SK-N-SH (cell line): ENCODE measurements at regions not wholly inside any gene's neighbourhood (a gene's known extent, or its start where the extent isn't known, plus 50 kb on each side); places are given as distances from the start of the nearest gene placed in this dataset.

ENCODE experiments used
- CTCF ChIA-PET: fragments of 300-600, 350-600 bp; formaldehyde crosslinking; extraction: SDS; loops from one replicate; lab custom pipeline; 2021; lab: Yijun Ruan, JAX
- POLR2A ChIA-PET: fragments of 350-600 bp; sonication (Branson Sonifier 250); formaldehyde crosslinking; extraction: SDS; loops from one replicate; lab custom pipeline; 2020; ENCODE audit warnings: antibody characterized with exemption, inconsistent platforms; lab: Yijun Ruan, JAX
- DNase-seq: peaks from one replicate; pipeline ENCODE4 v3.0.0; 2012
- H2AFZ ChIP-seq: fragments of 200-600 bp; sonication (generic); 2 replicates; pipeline ENCODE4 v1.8.1; 2016; ENCODE audit warnings: antibody characterized with exemption, mild to moderate bottlenecking, low read depth
- H3F3A ChIP-seq: fragments of 200-600 bp; sonication (generic); replicated peaks from 2 replicates; pipeline ENCODE3; 2016; ENCODE audit warnings: antibody characterized with exemption, mild to moderate bottlenecking; ENCODE audit not compliant: insufficient read depth
- H3K27ac ChIP-seq, 2 experiments: fragments of 200-500 bp in 1 of 2; fragments of 200-600 bp in 1 of 2; sonication (Bioruptor generic) in 1 of 2; sonication (generic), shearing (Covaris generic) in 1 of 2; 2 replicates each; pipeline versions ENCODE4 v1.5.1 to v1.6.1; 2014 to 2016; ENCODE audit warnings: low read depth in 2 of 2, inconsistent platforms in 1 of 2, low read length in 1 of 2, mild to moderate bottlenecking in 1 of 2, mixed read lengths in 1 of 2
- H3K27me3 ChIP-seq: fragments of 200-600 bp; sonication (generic), shearing (Covaris generic); 2 replicates; pipeline ENCODE4 v1.6.1; 2016; ENCODE audit warnings: mixed run types; ENCODE audit not compliant: insufficient read depth
- H3K36me3 ChIP-seq, 2 experiments: fragments of 200-500 bp in 1 of 2; fragments of 200-600 bp in 1 of 2; sonication (Bioruptor generic) in 1 of 2; sonication (generic) in 1 of 2; replicated peaks in 1 of 2; 2 replicates each; pipeline versions ENCODE3 to v1.5.1; 2014 to 2016; ENCODE audit warnings: low read length in 1 of 2, mild to moderate bottlenecking in 1 of 2; ENCODE audit not compliant: insufficient read depth in 2 of 2, control insufficient read depth in 1 of 2
- H3K4me1 ChIP-seq, 2 experiments: fragments of 200-500 bp in 1 of 2; fragments of 200-600 bp in 1 of 2; sonication (Bioruptor generic) in 1 of 2; sonication (generic), shearing (Covaris generic) in 1 of 2; 2 replicates each; pipeline versions ENCODE4 v1.5.1 to v1.6.1; 2014 to 2016; ENCODE audit warnings: low read depth in 1 of 2, low read length in 1 of 2, mixed run types in 1 of 2; ENCODE audit not compliant: insufficient read depth in 2 of 2, control insufficient read depth in 1 of 2
- H3K4me2 ChIP-seq: fragments of 200-600 bp; sonication (generic), shearing (Covaris generic); 2 replicates; pipeline ENCODE4 v1.6.1; 2017; ENCODE audit warnings: mixed run types
- H3K4me3 ChIP-seq, 2 experiments: fragments of 200-500 bp in 1 of 2; fragments of 200-600 bp in 1 of 2; sonication (Bioruptor generic) in 1 of 2; sonication (generic), shearing (Covaris generic) in 1 of 2; 2 replicates each; pipeline versions ENCODE4 v1.5.1 to v1.8.1; 2014 to 2016; ENCODE audit warnings: low read depth in 2 of 2, inconsistent platforms in 1 of 2, low read length in 1 of 2, mild to moderate bottlenecking in 1 of 2, mixed read lengths in 1 of 2, moderate library complexity in 1 of 2
- H3K79me2 ChIP-seq: fragments of 200-600 bp; sonication (generic); 2 replicates; pipeline ENCODE4 v1.8.1; 2017; ENCODE audit warnings: mild to moderate bottlenecking; ENCODE audit not compliant: insufficient read depth
- H3K9ac ChIP-seq: fragments of 200-600 bp; sonication (generic); 2 replicates; pipeline ENCODE4 v1.6.1; 2017; ENCODE audit warnings: mixed run types
- H3K9me2 ChIP-seq: fragments of 200-600 bp; sonication (generic); 2 replicates; pipeline ENCODE4 v1.6.1; 2017; ENCODE audit warnings: mixed run types
- H3K9me3 ChIP-seq: fragments of 200-600 bp; sonication (generic); 2 replicates; pipeline ENCODE4 v1.6.1; 2017; ENCODE audit warnings: mixed run types, mild to moderate bottlenecking, moderate library complexity
- H4K20me1 ChIP-seq: fragments of 200-600 bp; sonication (generic); 2 replicates; pipeline ENCODE4 v1.6.1; 2017; ENCODE audit warnings: mild to moderate bottlenecking, mixed run types; ENCODE audit not compliant: insufficient read depth
- CHD2 ChIP-seq: fragments of 150-350 bp; IDR thresholded peaks from 2 replicates; pipeline ENCODE4 v1.6.1; 2018; ENCODE audit warnings: low read length; ENCODE audit not compliant: partially characterized antibody
- GATA2 ChIP-seq: sonication (generic); formaldehyde crosslinking; IDR thresholded peaks from 2 replicates; pipeline ENCODE4 v1.5.0; 2020; ENCODE audit warnings: mild to moderate bottlenecking, missing genetic modification reagents
- IRF3 ChIP-seq: fragments of 150-350 bp; IDR thresholded peaks from 2 replicates; pipeline ENCODE4 v1.6.1; 2016; ENCODE audit warnings: mild to moderate bottlenecking, low read depth, low read length
- MAX ChIP-seq: IDR thresholded peaks from 2 replicates; pipeline ENCODE4 v1.4.0; 2012; ENCODE audit warnings: low read depth
- MEF2A ChIP-seq: IDR thresholded peaks from 2 replicates; pipeline ENCODE4 v1.4.0; 2012; ENCODE audit warnings: low read depth, borderline replicate concordance
- NFIC ChIP-seq: IDR thresholded peaks from 2 replicates; pipeline ENCODE4 v1.4.0; 2012; ENCODE audit warnings: borderline replicate concordance
- RAD21 ChIP-seq: IDR thresholded peaks from 2 replicates; pipeline ENCODE4 v1.6.1; 2012; ENCODE audit warnings: mild to moderate bottlenecking, low read length
- RCOR1 ChIP-seq: fragments of 150-350 bp; IDR thresholded peaks from 2 replicates; pipeline ENCODE4 v1.6.1; 2017; ENCODE audit warnings: antibody characterized with exemption, low read length
- REST ChIP-seq: IDR thresholded peaks from 2 replicates; pipeline ENCODE4 v1.6.1; 2012; ENCODE audit warnings: mild to moderate bottlenecking, low read depth, low read length, moderate library complexity
- RFX5 ChIP-seq: IDR thresholded peaks from 2 replicates; pipeline ENCODE4 v1.6.1; 2012; ENCODE audit warnings: mild to moderate bottlenecking, improper control_type of control experiment, low read length
- TAF1 ChIP-seq: IDR thresholded peaks from 2 replicates; pipeline ENCODE4 v1.6.1; 2012; ENCODE audit warnings: low read depth, mild to moderate bottlenecking, low read length, moderate library complexity, borderline replicate concordance
- TCF12 ChIP-seq: IDR thresholded peaks from 2 replicates; pipeline ENCODE4 v1.4.0; 2012
- TEAD4 ChIP-seq: IDR thresholded peaks from 2 replicates; pipeline ENCODE4 v1.4.0; 2012; ENCODE audit warnings: mild to moderate bottlenecking, borderline replicate concordance; ENCODE audit not compliant: insufficient read depth
- USF1 ChIP-seq: IDR thresholded peaks from 2 replicates; pipeline ENCODE4 v1.4.0; 2012; ENCODE audit warnings: low read depth, borderline replicate concordance
- WGBS: methylation state at CpG from one replicate; pipeline ENCODE4 v1.1.6; 2017; ENCODE audit warnings: low lambda C conversion rate; 5-methylcytosine and 5-hydroxymethylcytosine counted together

GRCh38 chr21:18168108-18168507 lies 76.5 kb upstream of the CHODL start:
- no peaks in the 10 kb centered on the region for H3K27me3 ChIP-seq
- H3K9ac ChIP-seq = no peak overlapping the region
- no peak overlapping the region for H3K4me2 ChIP-seq
- H3K4me3 ChIP-seq = no peak overlapping the region
- WGBS = 10% methylated on average over 3 of the region's 3 CpGs
- H3K9me3 ChIP-seq = no peaks in the 10 kb centered on the region
- no peaks in the 10 kb centered on the region for H3K36me3 ChIP-seq
- no peaks in the 10 kb centered on the region for H3F3A ChIP-seq
- no peak overlapping the region for H3K27ac ChIP-seq
- H3K9me2 ChIP-seq = no peaks in the 10 kb centered on the region
- CTCF ChIA-PET = no interaction called here
- H2AFZ ChIP-seq = no peak overlapping the region
- no peaks in the 10 kb centered on the region for H4K20me1 ChIP-seq
- no peak for TF ChIP-seq RCOR1
- TF ChIP-seq USF1 = no peak
- DNase-seq = no peak
- POLR2A ChIA-PET = no interaction called here
- no peaks in the 10 kb centered on the region for H3K4me1 ChIP-seq
- no peaks in the 10 kb centered on the region for H3K79me2 ChIP-seq

DNA sequence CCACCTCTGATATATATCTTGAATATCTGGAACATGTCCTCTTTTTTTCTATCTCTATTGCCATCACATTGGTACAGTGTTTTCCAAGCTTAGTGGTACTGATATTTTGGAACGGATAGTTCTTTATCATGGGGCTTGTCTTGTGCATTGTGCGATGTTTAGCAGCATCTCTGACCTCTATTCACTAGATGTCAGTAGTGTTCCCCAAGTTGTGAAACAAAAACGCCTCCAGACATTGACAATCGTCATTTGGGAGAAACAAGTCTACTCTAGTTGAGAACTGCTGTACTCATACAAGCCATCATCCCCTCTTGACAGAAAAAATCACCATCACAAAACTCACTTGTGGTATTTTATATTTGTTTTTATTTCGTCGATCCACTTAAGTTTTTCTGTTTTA lies 79.7 kb upstream of the CHODL start:
- H3K9ac ChIP-seq = no peak overlapping the region
- no peak overlapping the region for H2AFZ ChIP-seq
- H3K4me1 ChIP-seq = no peaks in the 10 kb centered on the region
- no peaks in the 10 kb centered on the region for H4K20me1 ChIP-seq
- ChIA-PET CTCF (interaction anchor here (0.6 kb wide), 1 partner anchor 15 kb away, joined by 3 read pairs; no protein-coding TSS in a partner anchor), POLR2A (no interaction called here)
- H3K27me3 ChIP-seq = no peaks in the 10 kb centered on the region
- H3K27ac ChIP-seq = no peak overlapping the region
- H3F3A ChIP-seq = no peaks in the 10 kb centered on the region
- WGBS = 11% methylated on average over 6 of the region's 6 CpGs
- no peaks in the 10 kb centered on the region for H3K9me2 ChIP-seq
- TF ChIP-seq MEF2A = no peak
- TF ChIP-seq RCOR1 = no peak
- TF ChIP-seq TCF12 = no peak
- no peak for TF ChIP-seq TEAD4
- TF ChIP-seq, all 33 proteins: peak for 0
- no peaks in the 10 kb centered on the region for H3K36me3 ChIP-seq
- H3K9me3 ChIP-seq = no peaks in the 10 kb centered on the region
- no peak overlapping the region for H3K4me3 ChIP-seq
- no peak overlapping the region for H3K4me2 ChIP-seq
- DNase-seq = no peak
- no peaks in the 10 kb centered on the region for H3K79me2 ChIP-seq

GRCh38 chr21:18164483-18164882 lies 80.2 kb upstream of the CHODL start:
- Histone ChIP-seq H2AFZ (no peak overlapping the region), H3K27me3 (no peaks in the 10 kb centered on the region), H4K20me1 (no peaks in the 10 kb centered on the region), H3K4me1 (no peaks in the 10 kb centered on the region), H3F3A (no peaks in the 10 kb centered on the region), H3K4me3 (no peak overlapping the region), H3K9ac (no peak overlapping the region), H3K36me3 (no peaks in the 10 kb centered on the region), H3K27ac (no peak overlapping the region), H3K9me2 (no peaks in the 10 kb centered on the region), H3K9me3 (no peaks in the 10 kb centered on the region), H3K79me2 (no peaks in the 10 kb centered on the region), H3K4me2 (no peak overlapping the region)
- ChIA-PET POLR2A (no interaction called here), CTCF (interaction anchor here (0.6 to 1.1 kb wide), 2 partner anchors 10 to 16 kb away, joined by 3 read pairs; no protein-coding TSS in a partner anchor)
- WGBS = 21% methylated on average over 3 of the region's 3 CpGs
- TF ChIP-seq TAF1 = no peak
- TF ChIP-seq REST = no peak
- TF ChIP-seq NFIC = no peak
- no peak for TF ChIP-seq CHD2
- TF ChIP-seq GATA2 (CRISPR knock-in tag) = no peak
- TF ChIP-seq MAX = no peak
- no peak for TF ChIP-seq RAD21
- no peak for TF ChIP-seq RFX5
- no peak for TF ChIP-seq RCOR1
- no peak for TF ChIP-seq IRF3
- TF ChIP-seq MEF2A = no peak
- no peak for DNase-seq
